ENCODE measurements at regions not wholly inside any gene's neighbourhood (a gene's known extent, or its start where the extent isn't known, plus 50 kb on each side); places are given as distances from the start of the nearest gene placed in this dataset.
A peak's percentile ranks its signal among the peaks of the same experiment; 100 is the strongest.

GRCh38 chr9:79189511-79189924 lies 382.2 kb upstream of the TLE4 start:
- DNase-seq: no peak

GRCh38 chr9:79193001-79193400 lies 378.8 kb upstream of the TLE4 start:
- no peak for DNase-seq

GRCh38 chr9:79193501-79194223 lies 378.1 kb upstream of the TLE4 start:
- DNase-seq: no peak

GRCh38 chr9:79195879-79196278 lies 375.9 kb upstream of the TLE4 start:
- DNase-seq: no peak

GRCh38 chr9:79196606-79197005 lies 375.2 kb upstream of the TLE4 start:
- DNase-seq: no peak

GRCh38 chr9:79200336-79200735 lies 371.4 kb upstream of the TLE4 start:
- DNase-seq: no peak

GRCh38 chr9:79201636-79202035 lies 370.1 kb upstream of the TLE4 start:
- DNase-seq: no peak

GRCh38 chr9:79208791-79209396 lies 362.9 kb upstream of the TLE4 start:
- DNase-seq: no peak

GRCh38 chr9:79210541-79211243 lies 361.1 kb upstream of the TLE4 start:
- DNase-seq: no peak

GRCh38 chr9:79213417-79214125 lies 358.2 kb upstream of the TLE4 start:
- no peak for DNase-seq

- no peak for DNase-seq
Measured at GRCh38 chr9:79215821-79216220, 355.9 kb upstream of the TLE4 start.

GRCh38 chr9:79220251-79220650 lies 351.5 kb upstream of the TLE4 start:
- DNase-seq: no peak

GRCh38 chr9:79220666-79221065 lies 351.1 kb upstream of the TLE4 start:
- DNase-seq: no peak

GRCh38 chr9:79221084-79221483 lies 350.7 kb upstream of the TLE4 start:
- DNase-seq: peak; percentile 2

GRCh38 chr9:79222483-79222882 lies 349.3 kb upstream of the TLE4 start:
- no peak for DNase-seq

GRCh38 chr9:79224672-79225433 lies 346.9 kb upstream of the TLE4 start:
- DNase-seq: no peak

- peak; percentile 30 for DNase-seq
Measured at GRCh38 chr9:79233542-79233941, 338.2 kb upstream of the TLE4 start.

GRCh38 chr9:79236466-79236865 lies 335.3 kb upstream of the TLE4 start:
- no peak for DNase-seq

- no peak for DNase-seq
Measured at GRCh38 chr9:79237861-79238260, 333.9 kb upstream of the TLE4 start.

- no peak for DNase-seq
Measured at GRCh38 chr9:79240774-79241173, 331.0 kb upstream of the TLE4 start.

- DNase-seq: no peak
Measured at GRCh38 chr9:79242489-79242888, 329.3 kb upstream of the TLE4 start.

GRCh38 chr9:79246170-79246569 lies 325.6 kb upstream of the TLE4 start:
- no peak for DNase-seq

GRCh38 chr9:79247021-79247420 lies 324.7 kb upstream of the TLE4 start:
- no peak for DNase-seq

Measured in activated CD4-positive, alpha-beta T cell treated with anti-CD3 and anti-CD28 coated beads, Interleukin-10, Interleukin-2, amounts not matched to agents 100 ng/mL and 50 ng/mL, durations not matched to agents 16 hours and 8 hours (primary cell).